EH (cell line): ENCODE measurements at regions not wholly inside any gene's neighbourhood (a gene's known extent, or its start where the extent isn't known, plus 50 kb on each side); places are given as distances from the start of the nearest gene placed in this dataset.
"Not testable (repeated sequence)": the region's sequence is repeated elsewhere in the genome, so short reads cannot be mapped to it uniquely, and the experiment has no call there.

Experiments
- DNase-seq: peaks from one replicate; pipeline ENCODE4 v3.0.0-alpha.2; 2015; ENCODE audit warnings: low read depth

DNA sequence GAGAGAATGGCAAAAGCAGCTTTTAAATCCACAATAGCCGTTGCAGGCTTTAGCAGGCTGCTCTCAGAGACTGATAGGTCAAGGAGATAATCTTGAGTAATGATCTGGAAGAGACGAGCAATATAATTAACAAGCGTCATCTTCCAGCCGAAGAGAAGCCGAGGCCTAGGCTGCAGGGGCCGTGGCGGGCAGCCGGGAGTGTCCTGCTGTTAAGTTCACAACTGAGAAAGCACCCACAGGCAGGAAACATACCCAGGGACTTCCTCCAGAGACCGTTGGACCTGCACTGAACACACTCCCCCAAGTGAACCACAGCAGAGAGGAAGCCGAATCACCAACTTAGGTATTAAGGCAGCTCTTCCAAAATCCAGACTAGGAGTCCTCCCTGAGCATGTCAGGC, 182.3 kb downstream of the IRX2 start:
- no peak for DNase-seq

DNA sequence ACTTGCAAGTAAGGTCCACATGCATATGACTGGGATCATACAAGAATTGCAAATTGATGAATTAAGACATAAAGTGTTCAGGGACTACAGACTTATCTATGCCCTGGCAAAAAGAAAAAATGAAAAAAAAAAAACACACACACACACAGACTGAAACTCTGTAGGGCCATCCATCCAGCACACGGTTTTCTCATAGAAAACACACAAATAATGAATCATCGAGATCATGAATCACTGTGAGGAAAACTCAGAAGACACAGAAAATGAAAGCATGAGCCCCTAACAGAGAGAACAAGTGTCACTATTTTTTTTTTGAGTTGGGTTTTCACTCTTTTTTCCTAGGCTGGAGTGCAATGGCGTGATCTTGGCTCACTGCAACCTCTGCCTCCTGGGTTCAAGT, 185.2 kb downstream of the IRX2 start:
- no peak for DNase-seq

DNA sequence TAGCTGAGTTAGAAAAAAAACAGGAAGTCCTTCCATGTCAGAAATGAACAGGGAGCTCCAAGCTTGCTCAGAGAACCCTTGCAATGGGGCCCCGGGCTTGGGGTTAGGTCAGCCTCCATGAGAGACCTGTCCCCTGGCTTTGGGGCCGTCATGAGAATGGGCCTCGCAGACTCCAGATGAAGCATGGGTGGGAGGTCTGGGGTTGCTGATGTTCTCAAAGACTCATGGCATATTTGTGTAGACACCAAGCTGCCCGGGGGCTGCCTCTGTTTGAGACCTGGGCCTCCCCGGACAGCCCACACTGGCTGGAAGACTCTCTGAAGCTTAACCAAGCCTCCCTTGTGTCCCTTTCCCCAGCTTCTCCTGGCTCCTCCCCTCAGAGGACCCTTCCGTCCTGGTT, 186.3 kb downstream of the IRX2 start:
- DNase-seq, result no peak

DNA sequence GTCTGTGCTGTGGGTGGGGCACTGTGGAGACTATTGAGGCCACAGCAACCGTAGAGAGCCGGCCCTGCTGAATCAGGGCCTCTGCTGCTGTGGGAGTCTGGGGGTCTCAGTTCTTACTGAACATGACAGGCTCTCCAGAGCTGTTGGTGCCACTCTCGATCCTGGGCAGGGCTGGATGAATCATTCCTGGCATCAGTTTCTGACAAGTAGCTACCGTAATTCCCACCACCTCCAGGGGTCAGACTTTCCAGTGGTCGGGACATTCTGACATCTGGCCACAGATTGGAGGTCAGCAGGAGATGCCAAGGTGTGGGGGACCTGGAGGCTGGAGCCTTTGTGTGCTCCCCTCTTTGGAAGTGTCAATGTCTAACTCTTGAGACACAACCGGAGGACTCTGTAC, 188.4 kb downstream of the IRX2 start:
- no peak for DNase-seq

DNA sequence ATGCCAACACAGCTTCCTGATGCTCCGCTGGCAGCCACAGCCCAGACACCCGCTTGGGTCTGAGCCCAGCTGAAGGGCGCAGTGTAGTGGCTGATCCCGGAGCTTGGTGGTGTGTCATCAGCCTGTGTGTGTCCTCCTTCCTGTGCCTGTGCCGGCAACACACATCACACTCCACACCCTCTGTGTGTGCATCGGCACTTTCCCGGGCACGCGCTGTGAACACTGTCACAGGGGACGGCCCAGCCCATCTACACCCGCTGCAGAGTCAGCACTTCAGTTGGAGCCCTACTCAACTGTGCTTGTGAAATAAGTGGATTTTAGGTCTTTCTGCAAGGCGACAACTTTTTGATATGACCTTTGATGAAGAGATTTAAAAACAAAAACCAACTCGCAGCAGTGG, 189.4 kb downstream of the IRX2 start:
- DNase-seq, result no peak

DNA sequence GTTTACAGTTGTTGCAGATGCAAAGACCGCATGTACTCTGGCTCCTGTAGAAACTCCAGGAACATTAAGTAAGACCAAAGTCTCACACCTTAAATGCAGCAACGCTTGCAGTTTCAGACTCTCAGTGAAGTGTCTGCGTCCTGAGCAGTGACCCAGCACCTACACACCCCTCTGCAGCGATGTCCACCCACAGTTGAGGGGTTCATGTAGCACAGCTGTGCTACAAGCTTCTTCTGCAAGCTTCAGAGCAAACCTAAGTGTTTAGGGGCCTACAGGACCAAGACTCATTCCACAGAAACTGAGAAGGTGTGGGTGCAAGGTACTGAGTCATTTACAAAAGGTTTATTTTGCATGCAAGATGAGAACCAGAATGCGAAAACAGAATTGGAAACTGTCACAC, 191.0 kb downstream of the IRX2 start:
- no peak for DNase-seq

DNA sequence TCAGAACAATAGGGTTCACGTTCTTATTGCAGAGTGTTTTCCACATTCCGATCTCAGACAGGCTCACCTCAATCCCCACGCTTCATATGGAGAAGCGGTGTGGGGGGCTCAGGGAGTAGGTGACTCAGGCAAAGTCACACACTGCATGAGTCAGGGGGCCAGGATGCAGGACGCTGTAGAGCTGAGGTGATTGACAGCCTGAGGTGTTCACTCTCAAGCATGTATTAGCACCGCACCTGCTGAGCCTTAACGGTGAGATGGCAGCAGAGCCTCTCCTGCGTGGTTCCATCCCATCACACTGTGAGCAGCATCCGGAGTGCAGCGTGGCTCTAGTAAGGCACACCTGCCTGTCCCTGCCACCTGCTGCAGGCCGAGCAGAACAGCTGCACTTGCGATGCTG, 194.0 kb downstream of the IRX2 start:
- DNase-seq, result no peak

DNA sequence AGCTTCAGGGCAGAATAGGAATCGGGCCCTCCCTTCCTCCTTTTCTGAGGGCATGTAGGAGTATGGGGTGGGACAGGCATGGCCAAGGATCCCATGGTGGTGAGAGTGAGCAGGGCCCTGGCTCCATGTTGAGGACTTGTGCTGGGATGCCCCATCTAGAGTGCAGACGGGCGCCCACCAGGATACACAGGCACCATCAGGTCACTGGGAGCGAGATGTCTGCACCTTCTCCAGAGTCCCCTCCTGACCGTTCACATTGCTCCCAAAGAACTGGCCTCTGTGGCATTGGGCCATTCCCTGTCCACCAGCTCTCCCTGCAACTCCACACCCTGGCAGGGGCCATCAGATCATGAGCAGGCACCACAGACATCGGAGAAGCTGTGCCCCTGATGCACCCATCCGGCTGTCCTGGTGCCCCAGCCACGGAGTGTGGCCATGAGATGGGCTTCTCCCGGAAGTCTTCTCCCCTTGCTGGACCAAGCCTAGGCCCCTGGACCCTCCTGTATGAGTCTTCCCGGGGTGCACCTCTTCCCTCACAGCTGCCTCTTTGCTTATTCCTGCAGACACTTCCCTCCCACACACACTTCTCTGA, 195.0 kb downstream of the IRX2 start:
- no peak for DNase-seq

DNA sequence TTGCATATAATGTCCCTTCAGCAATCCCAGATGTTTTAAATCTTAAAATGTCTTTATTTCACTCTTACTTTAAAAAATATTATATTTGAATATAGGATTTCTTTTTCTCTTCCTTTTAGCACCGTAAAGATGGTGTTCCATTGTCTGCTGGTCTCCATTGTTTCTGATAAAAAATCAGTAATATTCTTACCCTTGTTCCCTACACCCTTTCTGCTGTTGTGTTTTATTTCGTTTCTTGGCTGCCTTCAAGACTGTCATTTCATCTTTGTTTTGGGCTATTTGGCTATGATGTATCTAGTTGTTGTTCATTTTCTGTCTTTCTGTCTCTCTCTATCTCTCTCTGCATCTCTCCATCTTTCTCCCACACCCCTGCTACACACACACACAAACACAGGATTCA, 197.9 kb downstream of the IRX2 start:
- no peak for DNase-seq

DNA sequence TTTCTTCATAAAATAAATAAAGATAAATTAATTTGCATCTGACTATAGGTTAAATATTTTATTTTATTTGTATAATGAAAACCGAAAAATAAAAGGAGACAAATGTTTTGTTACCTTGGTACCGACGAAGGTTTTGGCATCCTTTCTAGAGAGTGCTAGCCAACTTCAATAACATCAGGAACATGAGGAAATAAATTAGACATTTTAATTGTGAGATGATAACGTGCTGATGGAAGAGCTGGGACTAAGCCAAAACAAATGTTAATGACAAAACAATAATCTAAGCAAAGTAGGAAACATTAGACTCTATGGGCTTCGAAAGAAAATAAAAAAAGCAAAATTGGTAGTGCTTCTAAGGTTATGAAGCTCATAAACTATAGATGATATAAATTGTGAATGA, 201.0 kb downstream of the IRX2 start:
- no peak for DNase-seq

DNA sequence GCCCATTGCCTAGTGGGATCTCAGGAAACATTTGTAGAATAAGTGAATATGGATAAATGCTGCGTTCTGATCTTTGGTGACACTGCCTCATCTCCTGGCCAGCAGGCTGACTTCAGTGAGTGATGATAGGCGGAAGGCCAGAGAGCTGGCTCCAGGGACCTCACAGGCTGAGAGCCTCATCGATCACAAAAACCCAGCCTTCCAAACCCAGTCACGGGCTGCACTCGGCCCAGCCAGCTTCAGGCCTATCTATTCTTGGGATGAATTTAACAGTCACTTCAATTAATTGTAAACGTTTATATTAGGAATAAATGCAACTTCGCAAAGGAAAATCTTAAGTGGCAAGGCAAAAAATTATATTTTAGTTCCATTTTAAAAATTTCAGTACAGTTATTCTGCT, 201.6 kb downstream of the IRX2 start:
- no peak for DNase-seq

DNA sequence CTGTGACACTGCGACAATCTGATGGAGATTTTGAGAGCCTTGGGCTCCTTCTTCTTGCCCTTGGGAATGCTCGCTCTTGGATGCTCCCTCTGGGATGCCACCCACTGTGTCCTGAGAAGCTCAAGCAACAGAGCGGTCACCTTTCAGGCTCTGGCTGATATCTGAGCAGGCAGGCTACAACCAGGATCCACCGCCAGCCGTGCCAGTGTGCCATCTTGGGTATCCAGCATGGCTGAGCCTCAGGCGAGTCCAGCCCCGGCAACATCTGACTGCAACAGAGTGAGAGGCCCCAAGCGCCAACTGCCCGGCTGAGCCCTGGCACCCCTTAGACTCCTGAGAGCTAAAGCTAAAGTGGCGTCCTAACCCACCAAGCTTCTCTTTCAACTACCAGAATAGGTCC, 202.1 kb downstream of the IRX2 start:
- no peak for DNase-seq

DNA sequence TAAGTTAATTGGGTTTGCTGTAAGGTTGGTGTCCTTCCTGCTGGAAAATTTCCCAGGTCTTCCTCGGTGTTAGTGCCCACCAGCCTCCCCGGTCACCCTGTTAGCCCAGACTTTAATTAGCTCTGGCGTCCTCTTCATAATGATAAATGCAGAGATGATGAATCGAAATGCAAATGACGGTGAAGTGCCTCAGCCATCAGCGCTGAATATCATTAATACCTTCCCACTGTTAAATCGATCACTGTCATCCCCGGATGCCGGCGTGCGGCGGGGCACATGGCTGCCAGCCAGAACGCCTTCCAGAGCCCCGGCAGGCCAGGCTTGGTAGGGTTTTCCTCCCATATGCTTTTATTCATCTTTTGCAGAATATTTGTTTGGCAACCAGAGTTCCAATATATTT, 204.5 kb downstream of the IRX2 start:
- DNase-seq, result no peak

DNA sequence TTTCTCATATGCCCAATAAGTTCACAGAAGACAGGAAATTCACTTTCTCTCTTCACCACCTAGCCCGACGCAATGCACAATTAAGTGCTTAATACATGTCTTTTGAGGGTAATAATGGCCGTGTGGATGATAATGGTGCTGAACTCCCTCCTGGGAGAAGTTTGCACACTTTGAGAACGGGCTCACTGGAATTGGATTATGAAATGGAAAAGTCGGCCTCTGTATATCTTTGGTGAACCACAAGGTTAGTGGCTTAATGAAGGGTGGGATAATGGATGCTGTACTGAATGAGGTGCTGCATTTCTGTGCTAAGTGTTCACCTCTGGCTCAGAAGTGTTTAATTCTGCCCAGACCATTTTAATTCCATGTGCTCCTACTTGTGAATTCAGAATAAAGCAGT, 207.5 kb downstream of the IRX2 start:
- no peak for DNase-seq

DNA sequence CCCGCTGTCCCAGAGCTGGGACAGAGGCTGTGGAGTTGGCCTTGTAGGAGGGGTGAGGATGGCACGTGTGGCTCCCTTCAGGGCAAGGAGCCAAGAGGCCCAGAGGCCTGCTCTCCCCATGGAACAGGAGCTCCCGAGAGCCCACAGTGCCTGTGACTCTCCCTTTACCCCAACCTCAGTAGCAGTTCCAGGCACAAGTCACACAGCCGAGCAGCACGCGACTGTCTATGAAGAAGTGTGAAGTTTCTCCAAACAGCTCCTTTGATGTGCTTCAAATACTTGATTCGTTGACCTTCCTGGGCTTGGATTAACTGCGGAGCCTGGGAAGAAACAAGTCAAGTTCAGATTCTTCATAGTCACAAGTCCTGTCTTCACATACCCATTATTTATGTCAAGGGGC, 208.7 kb downstream of the IRX2 start:
- no peak for DNase-seq

DNA sequence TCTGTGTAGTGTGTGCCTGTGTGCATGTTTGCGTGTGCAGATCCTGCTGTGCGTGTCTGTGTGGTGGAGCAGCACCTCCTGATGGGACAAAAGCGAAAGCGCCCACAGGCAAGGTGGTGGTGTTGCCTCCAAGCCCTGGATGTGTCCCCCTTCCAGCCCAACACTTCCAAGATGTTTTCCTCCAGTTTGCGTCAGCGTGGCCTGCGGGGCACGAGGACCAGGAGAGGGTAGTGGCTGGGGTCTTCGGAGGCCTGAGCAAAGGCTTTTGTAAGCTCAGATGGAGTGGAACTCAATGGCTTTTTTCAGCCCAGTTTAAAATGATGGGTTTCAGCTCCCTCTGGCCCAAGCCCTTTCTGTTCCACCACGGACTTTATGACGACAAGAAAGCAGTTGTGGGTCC, 209.5 kb downstream of the IRX2 start:
- no peak for DNase-seq

DNA sequence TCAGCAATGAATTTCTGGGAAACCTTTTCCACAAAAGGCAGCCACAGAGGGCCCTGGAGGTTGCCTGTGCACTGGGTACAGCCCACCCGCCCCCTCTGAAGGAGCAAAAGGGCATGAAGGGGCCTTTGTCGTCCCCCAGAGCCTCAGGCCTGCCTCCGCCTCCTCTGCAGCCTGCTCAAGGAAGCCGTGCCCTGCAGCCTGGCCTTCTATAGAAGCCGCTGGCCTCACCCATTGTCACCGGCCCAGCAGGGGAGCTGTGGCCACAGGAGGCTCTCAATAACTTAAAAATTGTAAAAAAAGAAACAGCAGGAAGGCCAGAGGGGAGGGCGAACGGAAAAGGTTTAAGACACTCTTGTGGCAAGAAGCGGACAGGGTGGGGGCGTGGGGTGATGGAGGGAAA, 213.3 kb downstream of the IRX2 start:
- DNase-seq, result no peak

DNA sequence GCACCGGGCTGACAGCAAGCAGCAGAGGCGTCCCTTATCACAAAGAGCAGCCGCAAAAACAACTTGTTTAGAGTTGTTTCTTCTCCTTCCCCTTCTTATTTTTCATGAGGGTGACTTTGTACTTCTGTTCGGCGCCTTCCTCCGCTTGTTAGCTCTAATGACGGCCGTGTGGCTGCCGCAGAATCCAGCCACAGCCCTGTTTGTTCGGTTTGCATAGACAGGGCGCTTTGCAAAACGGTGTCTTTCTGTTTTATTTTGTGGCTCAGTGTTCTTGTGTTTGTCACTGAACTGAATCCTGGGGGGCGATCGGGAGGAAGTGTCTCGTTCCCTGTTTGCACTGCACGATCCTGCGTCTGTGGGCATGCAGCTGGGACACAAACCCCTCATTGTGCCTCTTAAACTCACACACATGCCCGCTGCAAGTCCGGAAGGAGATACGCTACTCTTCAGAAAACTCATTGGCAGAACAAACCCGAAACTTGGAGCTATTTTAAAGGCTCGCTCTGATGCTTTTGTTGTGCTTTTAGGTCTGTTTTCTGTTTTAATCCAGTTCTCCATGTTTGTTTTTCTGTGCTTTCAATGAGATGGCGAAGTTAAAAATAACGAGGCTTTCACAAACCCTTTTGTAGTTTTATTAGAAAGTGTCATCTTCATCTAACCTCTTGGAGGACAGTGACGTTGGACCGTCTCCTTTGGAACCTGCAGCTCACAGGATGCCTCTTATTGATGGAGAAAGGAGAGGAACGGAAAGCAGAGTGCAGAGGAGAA, 213.9 kb downstream of the IRX2 start:
- DNase-seq, result no peak

DNA sequence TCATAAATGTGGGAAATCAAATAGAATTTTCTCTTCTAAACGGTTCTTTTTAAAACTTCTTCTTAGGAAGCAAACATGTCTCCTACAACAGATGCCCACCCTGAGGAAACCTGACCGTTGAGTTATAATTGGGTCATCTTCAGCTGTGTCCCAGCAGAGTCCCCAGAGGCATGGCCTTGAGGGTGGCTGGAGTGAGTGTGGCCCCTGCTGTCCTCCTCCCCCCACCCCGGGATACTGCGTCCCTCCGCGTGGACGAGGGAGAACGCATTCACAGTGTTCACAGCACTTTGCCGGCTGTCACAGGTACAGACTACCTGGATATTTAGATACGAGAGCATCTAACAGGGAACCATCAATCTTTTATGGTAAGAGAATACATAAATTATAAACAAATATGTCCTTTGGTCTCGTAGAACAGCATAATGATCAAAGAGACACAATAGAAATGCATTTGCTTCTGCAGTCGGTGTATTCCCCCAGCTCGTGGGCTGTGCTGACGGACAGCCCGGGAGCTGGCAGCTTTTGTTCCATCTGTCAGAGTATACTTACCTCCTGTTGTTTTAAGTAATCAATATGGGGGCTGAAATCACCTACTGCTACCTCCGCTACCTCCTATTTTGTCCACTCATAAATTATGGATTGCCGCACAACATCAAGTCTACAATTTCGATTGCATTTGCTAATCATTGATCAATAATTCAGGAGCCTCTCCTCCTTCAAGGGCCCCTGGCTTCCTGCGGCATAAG, 214.7 kb downstream of the IRX2 start:
- no peak for DNase-seq

DNA sequence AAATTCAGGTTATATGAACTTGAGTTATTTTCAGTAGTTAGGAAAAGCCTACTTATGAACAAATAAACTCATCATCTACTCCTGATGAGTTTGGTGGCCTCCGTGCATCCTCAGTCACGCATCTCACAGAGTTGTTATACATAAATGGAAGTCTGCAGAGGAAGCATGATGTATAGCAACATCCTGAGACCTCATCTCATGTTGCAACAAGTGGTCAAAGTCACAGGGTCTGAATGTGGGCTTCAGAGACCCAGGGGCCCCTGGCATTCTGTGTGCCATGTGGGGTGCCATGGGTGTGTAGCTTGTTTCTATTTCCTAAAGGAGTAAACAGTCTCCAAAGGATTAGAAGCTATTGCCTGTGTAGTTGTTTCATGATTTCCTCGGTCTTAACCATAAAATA, 216.5 kb downstream of the IRX2 start:
- DNase-seq, result no peak

DNA sequence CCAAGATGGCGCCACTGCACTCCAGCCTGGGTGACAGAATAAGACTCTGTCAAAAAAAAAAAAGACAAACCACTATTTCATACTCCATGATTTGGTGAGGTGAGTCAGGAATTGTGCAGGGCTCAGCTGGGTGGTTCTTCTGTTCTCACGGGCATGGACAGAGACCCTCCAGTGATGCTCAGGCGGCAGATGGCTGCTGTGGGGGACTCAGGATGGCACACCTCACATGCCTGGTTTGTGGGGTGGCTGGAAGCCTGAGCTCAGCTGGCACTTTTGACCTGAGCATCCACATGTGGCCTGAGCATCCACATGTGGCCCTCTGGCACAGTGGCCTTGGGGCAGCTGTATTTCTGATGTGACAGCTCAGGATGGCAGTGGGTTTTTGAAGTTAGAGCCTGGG, 217.2 kb downstream of the IRX2 start:
- DNase-seq, result no peak

DNA sequence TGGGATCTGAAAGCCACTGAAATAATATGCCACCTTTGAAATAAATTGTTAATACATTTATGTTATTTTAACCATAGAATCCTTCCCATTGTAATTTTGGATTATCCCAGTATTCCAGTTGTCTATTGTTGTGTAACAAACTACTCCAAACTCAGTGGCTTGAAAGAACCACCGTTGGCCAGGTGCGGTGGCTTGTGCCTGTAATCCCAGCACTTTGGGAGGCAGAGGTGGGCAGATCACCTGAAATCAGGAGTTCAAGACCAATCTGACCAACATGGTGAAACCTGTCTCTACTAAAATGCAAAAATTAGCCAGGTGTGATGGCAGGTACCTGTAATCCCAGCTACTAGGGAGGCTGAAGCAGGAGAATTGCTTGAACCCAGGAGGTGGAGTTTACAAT, 217.6 kb downstream of the IRX2 start:
- not testable (repeated sequence) for DNase-seq

DNA sequence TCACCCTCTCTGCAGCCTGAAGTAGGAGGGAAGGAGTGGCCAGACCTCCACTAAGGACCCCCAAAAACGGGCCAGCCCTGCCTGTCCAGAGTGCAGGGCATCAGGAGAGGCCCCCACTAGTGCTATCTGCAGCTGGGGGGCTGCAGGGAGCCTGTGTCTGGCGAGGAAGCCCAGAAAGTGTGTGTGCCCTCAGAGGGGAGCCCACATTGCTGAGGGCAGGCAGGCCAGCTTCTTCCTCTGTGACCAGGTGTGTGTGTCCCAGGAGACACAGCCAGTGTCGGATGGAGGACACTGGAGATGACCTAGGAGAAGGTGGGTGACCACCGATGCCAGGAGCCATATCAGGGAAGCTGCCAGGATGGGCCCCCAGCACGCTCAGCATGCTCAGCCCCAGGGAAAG, 218.7 kb downstream of the IRX2 start:
- DNase-seq, result no peak

DNA sequence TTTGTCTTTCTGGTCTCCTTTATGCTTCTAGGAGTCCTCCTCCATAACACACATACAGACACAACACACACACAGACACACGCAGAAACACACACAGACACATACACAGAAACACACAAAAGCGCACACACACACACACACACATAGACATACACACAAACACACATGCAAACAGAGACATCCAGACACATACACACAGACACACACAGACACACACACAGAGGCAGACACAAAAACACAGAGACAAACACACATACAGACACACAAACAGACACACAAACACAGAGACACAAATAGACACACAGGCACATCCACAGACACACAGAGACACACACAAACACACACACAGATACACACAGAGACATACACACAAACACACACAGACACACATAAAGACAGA, 220.2 kb downstream of the IRX2 start:
- no peak for DNase-seq
